ENCODE measurements at regions not wholly inside any gene's neighbourhood (a gene's known extent, or its start where the extent isn't known, plus 50 kb on each side); places are given as distances from the start of the nearest gene placed in this dataset.

GRCh38 chr16:26744430-26744829 lies 322.3 kb upstream of the C16orf82 start (continued):
- TF ChIP-seq CREB3L1 (IDR thresholded peaks at IDR 0.05; ENCODE audit: borderline replicate concordance, low read depth) (no peak), BRD9 (IDR thresholded peaks at IDR 0.05; ENCODE audit: low read depth, partially characterized antibody) (no peak)

GRCh38 chr16:26747760-26748159 lies 319.0 kb upstream of the C16orf82 start:
- no peaks in the 10 kb centered on the region for H4K20me1 ChIP-seq (replicated peaks; ENCODE audit: control insufficient read depth, insufficient read depth, low read length)
- ChIA-PET CTCF (ENCODE audit: low intra/inter-chr PET ratio) (no interaction called here), POLR2A (no interaction called here)
- H3K4me1 ChIP-seq (replicated peaks in 1 of 2; ENCODE audit: control insufficient read depth in 2 of 2, insufficient read depth in 2 of 2, low read length in 2 of 2), result no peaks in the 10 kb centered on the region
- WGBS (ENCODE audit: insufficient coverage, low coverage, missing lambda C conversion rate), result 4% methylated on average over 4 of the region's 4 CpGs
- 0 out of 5 replicates have a peak, but pooled peaks cover 0 to under 1% of the 10 kb centered on the region in 2 experiments for H3K27me3 ChIP-seq (ENCODE audit: control insufficient read depth in 2 of 2, insufficient read depth in 2 of 2, low read length in 2 of 2)
- H3K36me3 ChIP-seq (ENCODE audit: control insufficient read depth, insufficient read depth, low read length), result no peaks in the 10 kb centered on the region
- H2AFZ ChIP-seq (ENCODE audit: low read depth, low read length), result no peak overlapping the region
- H3K79me2 ChIP-seq (ENCODE audit: control insufficient read depth, insufficient read depth, low read length), result no peaks in the 10 kb centered on the region
- intact Hi-C loops (cut with micrococcal nuclease) (no loop called here), in situ Hi-C loops (cut with MboI) (no loop called here)
- no peaks in the 10 kb centered on the region for H3K9me3 ChIP-seq (replicated peaks; ENCODE audit: control insufficient read depth, insufficient read depth, low read depth, low read length)
- no peaks in the 10 kb centered on the region for H3K9me1 ChIP-seq (ENCODE audit: control insufficient read depth, insufficient read depth, low read length)
- H3K27ac ChIP-seq (ENCODE audit: extremely low read depth, low read depth, low read length), result no peak overlapping the region
- H3K4me2 ChIP-seq (ENCODE audit: insufficient read depth, low read length), result no peak overlapping the region
- FAIRE-seq, result no peak
- no TSS peak for BruUV-seq (replicated peaks)
- H3K4me3 ChIP-seq, result no peak overlapping the region
- H3K9ac ChIP-seq (ENCODE audit: insufficient read depth in 1 of 2, low read depth in 2 of 2, low read length in 2 of 2), result no peak overlapping the region
- no peak for ATAC-seq
- DNase-seq (ENCODE audit: extremely low read depth in 1 of 4, low spot score in 3 of 4), result no peak
- TF ChIP-seq HBP1 (CRISPR knock-in tag; IDR thresholded peaks at IDR 0.05), result no peak
- no peak for TF ChIP-seq SP1 (CRISPR knock-in tag; IDR thresholded peaks at IDR 0.05)
- no peak for TF ChIP-seq NCOA1 (IDR thresholded peaks at IDR 0.05; ENCODE audit: low read depth)
- TF ChIP-seq SAP30 (IDR thresholded peaks at IDR 0.05; ENCODE audit: borderline replicate concordance, insufficient read depth, low read depth, low read length, poor library complexity, severe bottlenecking), result no peak
- TF ChIP-seq CHD7 (IDR thresholded peaks at IDR 0.05; ENCODE audit: low read depth, low read length), result no peak
